ENCODE measurements at regions not wholly inside any gene's neighbourhood (a gene's known extent, or its start where the extent isn't known, plus 50 kb on each side); places are given as distances from the start of the nearest gene placed in this dataset.

DNA sequence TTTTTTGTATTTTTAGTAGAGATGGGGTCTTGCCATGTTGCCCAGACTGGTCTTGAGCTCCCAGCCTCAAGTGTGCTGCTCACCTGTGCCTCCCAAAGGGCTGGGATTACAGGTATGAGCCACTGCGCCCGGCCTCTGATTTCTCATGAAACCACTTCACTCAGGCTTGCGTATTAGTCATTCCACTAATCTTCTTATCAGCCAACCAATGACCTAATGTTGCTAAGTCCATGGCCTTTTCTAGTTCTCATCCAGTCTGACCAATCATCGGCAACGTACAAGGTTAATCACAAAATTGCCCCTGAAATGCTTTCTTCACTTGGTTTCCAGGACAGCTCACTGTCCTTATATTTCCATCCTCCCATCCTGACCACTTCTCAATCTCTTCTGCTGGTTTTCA lies 605.3 kb upstream of the SLC10A2 start:
- no peak for TF ChIP-seq CTCF (IDR thresholded peaks at IDR 0.05)
- Histone ChIP-seq H3K4me3 (no peak overlapping the region), H3K9me3 (no peaks in the 10 kb centered on the region), H3K4me1 (ENCODE audit: low read depth) (no peaks in the 10 kb centered on the region), H3K36me3 (ENCODE audit: low read depth) (no peaks in the 10 kb centered on the region)
- DNase-seq, result no peak
- intact Hi-C loops (cut with DNase I, micrococcal nuclease), result no loop called here
- ATAC-seq, result no peak

DNA sequence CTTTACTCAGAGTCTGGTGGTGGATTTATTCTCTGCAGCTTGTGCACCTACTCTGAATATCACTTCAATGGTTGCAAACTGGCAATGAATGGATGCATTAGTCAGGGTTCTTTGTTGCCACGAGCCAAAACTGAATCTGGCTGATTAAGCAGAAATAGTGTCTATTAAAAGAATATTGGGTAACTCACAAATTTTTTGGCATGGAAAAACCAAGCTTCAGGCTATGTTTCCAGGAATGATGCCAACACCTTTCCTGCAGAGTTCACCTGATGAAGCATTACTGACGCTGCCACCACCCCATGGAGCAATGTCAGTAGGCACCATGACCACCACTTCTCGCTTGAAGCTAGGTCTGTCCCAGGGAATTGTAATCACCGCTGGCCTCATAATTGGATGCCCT lies 597.8 kb upstream of the SLC10A2 start:
- Histone ChIP-seq H3K9me3 (no peaks in the 10 kb centered on the region), H3K36me3 (ENCODE audit: low read depth) (no peaks in the 10 kb centered on the region), H3K4me3 (no peak overlapping the region), H3K4me1 (ENCODE audit: low read depth) (no peaks in the 10 kb centered on the region)
- TF ChIP-seq CTCF (IDR thresholded peaks at IDR 0.05), result no peak
- DNase-seq (no peak), ATAC-seq (no peak)
- intact Hi-C loops (cut with DNase I, micrococcal nuclease), result no loop called here

DNA sequence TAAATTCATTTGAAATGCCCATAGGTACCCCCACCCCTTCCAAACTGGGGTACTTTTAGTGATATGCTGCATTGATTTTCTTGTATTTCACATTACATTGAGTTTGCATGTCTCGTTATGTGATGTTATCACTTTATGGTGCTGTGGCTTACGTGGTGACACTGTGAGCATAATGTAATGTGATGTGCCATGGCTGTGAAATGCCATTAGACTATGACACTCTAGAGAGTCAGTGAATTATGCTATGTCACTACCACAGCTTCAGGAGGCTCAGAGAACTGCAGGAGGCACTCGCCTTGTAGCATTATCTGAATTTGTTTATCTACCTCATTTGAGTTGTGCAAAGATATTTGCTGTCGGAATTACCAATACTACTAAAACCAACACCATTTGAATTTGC lies 590.1 kb upstream of the SLC10A2 start:
- Histone ChIP-seq H3K4me1 (ENCODE audit: low read depth) (no peaks in the 10 kb centered on the region), H3K9me3 (no peaks in the 10 kb centered on the region), H3K4me3 (no peak overlapping the region), H3K36me3 (ENCODE audit: low read depth) (no peaks in the 10 kb centered on the region)
- DNase-seq (no peak), ATAC-seq (no peak)
- intact Hi-C loops (cut with DNase I, micrococcal nuclease), result no loop called here
- no peak for TF ChIP-seq CTCF (IDR thresholded peaks at IDR 0.05)

GRCh38 chr13:103640606-103641005 lies 574.4 kb upstream of the SLC10A2 start:
- Histone ChIP-seq H3K9me3 (no peaks in the 10 kb centered on the region), H3K4me1 (ENCODE audit: low read depth) (no peaks in the 10 kb centered on the region), H3K36me3 (ENCODE audit: low read depth) (no peaks in the 10 kb centered on the region), H3K4me3 (no peak overlapping the region)
- ATAC-seq (no peak), DNase-seq (no peak)
- intact Hi-C loops (cut with DNase I, micrococcal nuclease), result no loop called here
- TF ChIP-seq CTCF (IDR thresholded peaks at IDR 0.05), result no peak

GRCh38 chr13:103639326-103639725 lies 573.1 kb upstream of the SLC10A2 start:
- ATAC-seq, result no peak
- Histone ChIP-seq H3K4me1 (ENCODE audit: low read depth) (no peaks in the 10 kb centered on the region), H3K4me3 (no peak overlapping the region), H3K9me3 (no peaks in the 10 kb centered on the region), H3K36me3 (ENCODE audit: low read depth) (no peaks in the 10 kb centered on the region)
- TF ChIP-seq CTCF (IDR thresholded peaks at IDR 0.05), result no peak
- no peak for DNase-seq
- intact Hi-C loops (cut with DNase I, micrococcal nuclease), result no loop called here

- no peaks in the 10 kb centered on the region for H3K36me3 ChIP-seq (ENCODE audit: low read depth)
- TF ChIP-seq CTCF (IDR thresholded peaks at IDR 0.05), result no peak
- no peak overlapping the region for H3K4me3 ChIP-seq
- intact Hi-C loops (cut with DNase I, micrococcal nuclease), result no loop called here
- ATAC-seq (no peak), DNase-seq (no peak)
- no peaks in the 10 kb centered on the region for H3K4me1 ChIP-seq (ENCODE audit: low read depth)
- H3K9me3 ChIP-seq, result no peaks in the 10 kb centered on the region
Observed at GRCh38 chr13:103638706-103639105, 572.5 kb upstream of the SLC10A2 start.
